H1 (cell line): ENCODE measurements at regions not wholly inside any gene's neighbourhood (a gene's known extent, or its start where the extent isn't known, plus 50 kb on each side); places are given as distances from the start of the nearest gene placed in this dataset.

Experiments used
- CTCF ChIA-PET: fragments of 300-600 bp; sonication (Branson Sonifier 250); formaldehyde crosslinking; loops from one replicate; lab custom pipeline; 2021; ENCODE audit not compliant: partially characterized antibody; lab: Charles Lee
- POLR2A ChIA-PET: fragments of 300-600 bp; sonication (Branson Sonifier 250); formaldehyde crosslinking; loops from one replicate; lab custom pipeline; 2021; ENCODE audit warnings: inconsistent platforms; ENCODE audit not compliant: partially characterized antibody; lab: Charles Lee
- DNase-seq, 2 experiments: peaks; one replicate each; pipeline versions ENCODE4 v3.0.0 to v3.0.0-alpha.2; 2010 to 2022; ENCODE audit warnings: low spot score in 2 of 2, low read depth in 1 of 2, mixed read lengths in 1 of 2
- FAIRE-seq: peaks from 2 replicates; lab custom pipeline; 2011; peaks lifted over from hg19 to GRCh38; lab: Jason Lieb, UNC
- H2AFZ ChIP-seq: 2 replicates; pipeline ENCODE4 v1.8.1; 2012; ENCODE audit warnings: low read length, inconsistent platforms
- H2AK5ac ChIP-seq: 2 replicates; pipeline ENCODE4 v1.6.1; 2013; ENCODE audit warnings: low read depth, low read length
- H2BK120ac ChIP-seq: replicated peaks from 2 replicates; pipeline ENCODE3; 2013; ENCODE audit warnings: low read depth, low read length, inconsistent platforms
- H2BK12ac ChIP-seq: 2 replicates; pipeline ENCODE4 v1.6.1; 2013; ENCODE audit warnings: low read depth, low read length
- H2BK15ac ChIP-seq: 2 replicates; pipeline ENCODE4 v1.6.1; 2013; ENCODE audit warnings: low read length
- H2BK20ac ChIP-seq: 2 replicates; pipeline ENCODE4 v1.6.1; 2013; ENCODE audit warnings: low read length
- H2BK5ac ChIP-seq: 2 replicates; pipeline ENCODE4 v1.6.1; 2013; ENCODE audit warnings: low read depth, low read length
- H3K14ac ChIP-seq: 2 replicates; pipeline ENCODE4 v1.6.1; 2013; ENCODE audit warnings: inconsistent platforms; ENCODE audit not compliant: insufficient read length
- H3K18ac ChIP-seq: 2 replicates; pipeline ENCODE4 v1.6.1; 2013; ENCODE audit warnings: low read length; ENCODE audit errors: extremely low read depth
- H3K23ac ChIP-seq: 2 replicates; pipeline ENCODE4 v1.6.1; 2013; ENCODE audit warnings: inconsistent platforms; ENCODE audit not compliant: insufficient read length
- H3K23me2 ChIP-seq: 2 replicates; pipeline ENCODE4 v1.6.1; 2013; ENCODE audit warnings: low read depth, low read length
- H3K27ac ChIP-seq: 2 replicates; pipeline ENCODE4 v1.6.1; 2011; ENCODE audit warnings: low read depth, low read length, inconsistent platforms
- H3K27me3 ChIP-seq, 4 experiments: replicated peaks in 1 of 4; 1 replicate in 1 of 4; 2 replicates in 3 of 4; pipeline versions ENCODE4 v1.6.1 to v1.8.1; 2011 to 2013; ENCODE audit warnings: low read length in 3 of 4, mild to moderate bottlenecking in 3 of 4, inconsistent platforms in 2 of 4, mixed read lengths in 2 of 4, moderate library complexity in 1 of 4; ENCODE audit not compliant: control insufficient read depth in 3 of 4, insufficient read depth in 3 of 4; ENCODE audit errors: extremely low read depth in 1 of 4
- H3K36me3 ChIP-seq, 4 experiments: 2 replicates each; pipeline versions ENCODE4 v1.6.1 to v1.8.1; 2011 to 2013; ENCODE audit warnings: mild to moderate bottlenecking in 4 of 4, low read length in 3 of 4, moderate library complexity in 2 of 4, control low read depth in 1 of 4, inconsistent platforms in 1 of 4; ENCODE audit not compliant: insufficient read depth in 4 of 4, control insufficient read depth in 2 of 4
- H3K4ac ChIP-seq: replicated peaks from 2 replicates; pipeline ENCODE3; 2013; ENCODE audit warnings: low read length, low read depth, mixed read lengths, inconsistent platforms; ENCODE audit not compliant: insufficient read length
- H3K4me1 ChIP-seq, 4 experiments: replicated peaks in 1 of 4; 1 replicate in 1 of 4; 2 replicates in 3 of 4; pipeline versions ENCODE4 v1.6.1 to v1.8.1; 2011 to 2013; ENCODE audit warnings: low read length in 3 of 4, inconsistent platforms in 2 of 4, mixed read lengths in 1 of 4; ENCODE audit not compliant: insufficient read depth in 4 of 4, control insufficient read depth in 3 of 4
- H3K4me2 ChIP-seq, 2 experiments: 2 replicates each; pipeline versions ENCODE4 v1.6.1 to v1.8.1; 2011 to 2013; ENCODE audit warnings: low read depth in 2 of 2, low read length in 2 of 2, control low read depth in 1 of 2, inconsistent platforms in 1 of 2, mild to moderate bottlenecking in 1 of 2; ENCODE audit not compliant: insufficient read depth in 1 of 2
- H3K4me3 ChIP-seq, 4 experiments: fragments of 200-600, 300-600 bp in 1 of 4; sonication (generic), shearing (Covaris generic), sonication (Bioruptor Twin) in 1 of 4; 2 replicates each; pipeline versions ENCODE4 v1.5.1 to v1.8.1; 2011 to 2016; ENCODE audit warnings: low read length in 4 of 4, low read depth in 3 of 4, control low read depth in 2 of 4, inconsistent platforms in 2 of 4, mild to moderate bottlenecking in 2 of 4, mixed read lengths in 1 of 4, moderate library complexity in 1 of 4; ENCODE audit not compliant: insufficient read depth in 2 of 4; ENCODE audit errors: extremely low read depth in 1 of 4
- H3K56ac ChIP-seq: replicated peaks from 2 replicates; pipeline ENCODE3; 2013; ENCODE audit warnings: low read depth, mild to moderate bottlenecking, mixed read lengths, low read length, inconsistent platforms; ENCODE audit not compliant: insufficient read length
- H3K79me1 ChIP-seq: 2 replicates; pipeline ENCODE4 v1.6.1; 2013; ENCODE audit warnings: low read depth, low read length, control low read depth
- H3K79me2 ChIP-seq, 2 experiments: 2 replicates each; pipeline versions ENCODE4 v1.6.1 to v1.8.1; 2012 to 2013; ENCODE audit warnings: low read length in 2 of 2, mild to moderate bottlenecking in 2 of 2, inconsistent platforms in 1 of 2; ENCODE audit not compliant: insufficient read depth in 2 of 2, control insufficient read depth in 1 of 2
- H3K9ac ChIP-seq, 4 experiments: replicated peaks in 1 of 4; 1 replicate in 1 of 4; 2 replicates in 3 of 4; pipeline versions ENCODE4 v1.6.1 to v1.8.1; 2011 to 2013; ENCODE audit warnings: low read depth in 3 of 4, low read length in 3 of 4, control low read depth in 2 of 4, mild to moderate bottlenecking in 2 of 4, moderate library complexity in 2 of 4, inconsistent platforms in 1 of 4; ENCODE audit errors: extremely low read depth in 1 of 4
- H3K9me3 ChIP-seq, 2 experiments: 2 replicates each; pipeline versions ENCODE4 v1.6.1 to v1.8.1; 2012 to 2013; ENCODE audit warnings: mild to moderate bottlenecking in 2 of 2, moderate library complexity in 2 of 2, control low read depth in 1 of 2, inconsistent platforms in 1 of 2, low read depth in 1 of 2, low read length in 1 of 2, mixed read lengths in 1 of 2; ENCODE audit not compliant: insufficient read depth in 2 of 2
- H4K20me1 ChIP-seq, 2 experiments: replicated peaks in 1 of 2; 2 replicates each; pipeline versions ENCODE3 to v1.8.1; 2011 to 2013; ENCODE audit warnings: inconsistent platforms in 2 of 2, low read length in 2 of 2, mild to moderate bottlenecking in 1 of 2; ENCODE audit not compliant: insufficient read depth in 2 of 2, control insufficient read depth in 1 of 2
- H4K5ac ChIP-seq: 2 replicates; pipeline ENCODE4 v1.6.1; 2013; ENCODE audit warnings: low read length, low read depth, mixed read lengths, inconsistent platforms; ENCODE audit not compliant: insufficient read length
- H4K8ac ChIP-seq: 2 replicates; pipeline ENCODE4 v1.8.0; 2013; ENCODE audit warnings: mild to moderate bottlenecking, moderate library complexity, low read length, inconsistent platforms; ENCODE audit not compliant: insufficient read depth; ENCODE audit errors: extremely low read depth
- H4K91ac ChIP-seq: replicated peaks from 2 replicates; pipeline ENCODE3; 2013; ENCODE audit warnings: low read length, mixed read lengths, inconsistent platforms; ENCODE audit not compliant: insufficient read length
- CTCF ChIP-seq, 3 experiments: IDR thresholded peaks; 1 replicate in 2 of 3; 2 replicates in 1 of 3; pipeline versions ENCODE4 v1.5.1 to v1.6.1; 2011; ENCODE audit warnings: low read length in 3 of 3, mild to moderate bottlenecking in 3 of 3, inconsistent platforms in 2 of 3, low read depth in 1 of 3, moderate library complexity in 1 of 3; ENCODE audit not compliant: insufficient read depth in 1 of 3; ENCODE audit errors: control extremely low read depth in 1 of 3
- POLR2AphosphoS5 ChIP-seq: IDR thresholded peaks from 2 replicates; pipeline ENCODE4 v1.6.1; 2011; ENCODE audit warnings: low read depth, low read length
- RAD21 ChIP-seq, 2 experiments: IDR thresholded peaks in 1 of 2; conservative IDR thresholded peaks in 1 of 2; 2 replicates each; pipeline ENCODE4 v1.6.1; 2011; ENCODE audit warnings: low read depth in 2 of 2, low read length in 2 of 2, improper control_type of control experiment in 1 of 2, inconsistent platforms in 1 of 2, mild to moderate bottlenecking in 1 of 2, moderate library complexity in 1 of 2
- RXRA ChIP-seq: IDR thresholded peaks from 2 replicates; pipeline ENCODE4 v1.6.1; 2011; ENCODE audit warnings: low read depth, mild to moderate bottlenecking, low read length, moderate library complexity; ENCODE audit not compliant: insufficient read depth
- SIX5 ChIP-seq: IDR thresholded peaks from 2 replicates; pipeline ENCODE4 v1.6.1; 2011; ENCODE audit warnings: mild to moderate bottlenecking, low read depth, low read length
- WGBS, 2 experiments: shearing (Covaris generic) in 1 of 2; methylation state at CpG; one replicate each; pipeline versions ENCODE4 v1.1.6 to v1.1.7; 2013 to 2015; ENCODE audit warnings: low lambda C conversion rate in 2 of 2, mixed read lengths in 2 of 2, inconsistent platforms in 1 of 2, low coverage in 1 of 2, missing lambda C conversion rate in 1 of 2; ENCODE audit not compliant: insufficient replicate concordance in 2 of 2, insufficient coverage in 1 of 2, insufficient read length in 1 of 2; ENCODE audit errors: extremely low coverage in 1 of 2, missing lambda C conversion rate in 1 of 2; 5-methylcytosine and 5-hydroxymethylcytosine counted together

DNA sequence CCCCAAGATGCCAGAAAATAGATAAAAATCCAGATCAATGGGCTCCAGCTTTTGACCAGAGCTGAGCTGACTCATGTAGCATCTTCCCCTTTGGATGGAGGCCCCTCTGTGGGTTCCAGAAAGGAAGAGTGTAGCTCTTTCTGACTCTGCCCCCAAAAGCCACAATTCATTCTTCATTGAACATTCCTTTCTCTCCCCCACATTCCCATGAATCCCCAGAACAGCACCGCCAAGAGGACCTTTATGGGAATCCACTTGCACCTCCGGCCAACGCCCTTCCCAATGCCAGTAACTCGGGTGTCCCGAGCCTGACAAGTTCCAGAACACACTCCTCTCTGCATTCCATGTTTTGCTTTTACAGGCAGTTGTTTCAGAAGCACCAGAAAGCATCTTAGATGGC lies 210.6 kb upstream of the DIO3 start:
- no peak overlapping the region for H3K4me3 ChIP-seq
- TF ChIP-seq CTCF (IDR thresholded peaks at IDR 0.05; ENCODE audit: control extremely low read depth in 1 of 3, insufficient read depth in 1 of 3, low read depth in 1 of 3, low read length in 3 of 3) = peak in 2 of 3 experiments; percentile 5 to 31; a peak in 2 of 4 replicates
- TF ChIP-seq RXRA = no peak
- peak in 1 of 2 experiments; percentile 7; a peak in 1 of 4 replicates for TF ChIP-seq RAD21 (IDR thresholded peaks at IDR 0.05 in 1 of 2, conservative IDR thresholded peaks at IDR 0.05 in 1 of 2; ENCODE audit: low read depth in 2 of 2, low read length in 2 of 2)
- no peak for TF ChIP-seq POLR2AphosphoS5
- no peak for TF ChIP-seq SIX5
- TF ChIP-seq, all 59 proteins: peak for 2
- DNase-seq (no peak), FAIRE-seq (no peak)
- no peak overlapping the region for H2BK5ac ChIP-seq
- no peaks in the 10 kb centered on the region for H3K4me1 ChIP-seq
- no peak overlapping the region for H3K9ac ChIP-seq
- H3K79me2 ChIP-seq = no peaks in the 10 kb centered on the region
- no peak overlapping the region for H3K4ac ChIP-seq
- peaks cover 0 to 10% of the 10 kb centered on the region in 2 experiments; a peak in 1 of 4 replicates for H3K9me3 ChIP-seq
- H3K27me3 ChIP-seq = no peaks in the 10 kb centered on the region
- H3K4me2 ChIP-seq = no peak overlapping the region
- no peak overlapping the region for H4K91ac ChIP-seq
- H4K5ac ChIP-seq = no peak overlapping the region
- no peak overlapping the region for H4K8ac ChIP-seq
- ChIA-PET POLR2A (no interaction called here), CTCF (interaction anchor here (0.8 to 2.1 kb wide), 9 partner anchors 11 to 278 kb away, joined by 3 to 12 read pairs (median 4); no protein-coding TSS in a partner anchor)
- no peaks in the 10 kb centered on the region for H3K23me2 ChIP-seq
- no peak overlapping the region for H2BK120ac ChIP-seq
- no peak overlapping the region for H2BK20ac ChIP-seq
- H4K20me1 ChIP-seq = peaks cover 0 to 2% of the 10 kb centered on the region in 2 experiments
- H3K36me3 ChIP-seq = no peaks in the 10 kb centered on the region
- H3K23ac ChIP-seq = no peak overlapping the region
- H2BK15ac ChIP-seq = no peak overlapping the region
- H2AK5ac ChIP-seq = no peak overlapping the region
- H2BK12ac ChIP-seq = no peak overlapping the region
- H3K79me1 ChIP-seq = no peaks in the 10 kb centered on the region
- H2AFZ ChIP-seq = no peak overlapping the region
- 82% methylated on average over 5 of the region's 5 CpGs; no CpG with 5 or more reads in 1 of the 2 experiments for WGBS, 2 experiments
- no peak overlapping the region for H3K27ac ChIP-seq
- H3K56ac ChIP-seq = no peak overlapping the region
- H3K18ac ChIP-seq = no peak overlapping the region
- no peak overlapping the region for H3K14ac ChIP-seq
